B cell (primary cell): ENCODE measurements at regions not wholly inside any gene's neighbourhood (a gene's known extent, or its start where the extent isn't known, plus 50 kb on each side); places are given as distances from the start of the nearest gene placed in this dataset.

Source experiments
- ATAC-seq: fragments of 200-7000 bp; cut with Tn5 transposase; one replicate; pipeline ENCODE4 v1.10.0; 2021; ENCODE audit warnings: low read depth, mild to moderate bottlenecking, moderate number of reproducible peaks, moderate library complexity
- CTCF ChIA-PET: fragments of 350-600 bp; sonication (Branson Sonifier 250); formaldehyde crosslinking; loops from one replicate; lab custom pipeline; 2021; ENCODE audit warnings: antibody characterized with exemption, inconsistent platforms; lab: Charles Lee
- POLR2A ChIA-PET: fragments of 350-600 bp; sonication (Branson Sonifier 250); formaldehyde crosslinking; loops from one replicate; lab custom pipeline; 2021; ENCODE audit warnings: antibody characterized with exemption; lab: Charles Lee
- DNase-seq: peaks from one replicate; pipeline ENCODE4 v3.0.0; 2013
- H2AFZ ChIP-seq: 2 replicates; pipeline ENCODE4 v1.6.1; 2012; ENCODE audit warnings: mild to moderate bottlenecking, low read depth, low read length; ENCODE audit not compliant: insufficient read depth, poor library complexity, severe bottlenecking
- H3K27ac ChIP-seq, 2 donors: 1 replicate in 1 of 2; 2 replicates in 1 of 2; pipeline ENCODE4 v1.5.1; 2012 to 2013; ENCODE audit warnings: low read length in 2 of 2, mild to moderate bottlenecking in 2 of 2, moderate library complexity in 1 of 2
- H3K27me3 ChIP-seq, 4 experiments: fragments of 200-600 bp in 1 of 4; sonication (generic) in 1 of 4; replicated peaks in 1 of 4; 1 replicate in 2 of 4; 2 replicates in 2 of 4; pipeline versions ENCODE4 v1.6.1 to v1.7.0; 2013 to 2016; ENCODE audit warnings: low read length in 3 of 4, mild to moderate bottlenecking in 2 of 4, mixed read lengths in 1 of 4, moderate library complexity in 1 of 4; ENCODE audit not compliant: insufficient read depth in 4 of 4, control insufficient read depth in 3 of 4; ENCODE audit errors: control extremely low read depth in 1 of 4
- H3K36me3 ChIP-seq, 2 experiments: replicated peaks in 1 of 2; 1 replicate in 1 of 2; 2 replicates in 1 of 2; pipeline versions ENCODE4 v1.6.1 to v1.7.1; 2013; ENCODE audit warnings: low read length in 1 of 2; ENCODE audit not compliant: insufficient read depth in 2 of 2, control insufficient read depth in 1 of 2; ENCODE audit errors: control extremely low read depth in 1 of 2, extremely low read depth in 1 of 2
- H3K4me1 ChIP-seq, 2 donors: fragments of 200-600 bp in 1 of 2; sonication (generic) in 1 of 2; 1 replicate in 1 of 2; 2 replicates in 1 of 2; pipeline versions ENCODE4 v1.5.1 to v1.6.1; 2013 to 2017; ENCODE audit warnings: low read length in 2 of 2; ENCODE audit not compliant: control insufficient read depth in 2 of 2, insufficient read depth in 2 of 2
- H3K4me2 ChIP-seq: replicated peaks from 2 replicates; pipeline ENCODE3; 2012; ENCODE audit warnings: mild to moderate bottlenecking, low read depth, low read length; ENCODE audit not compliant: poor library complexity, severe bottlenecking
- H3K4me3 ChIP-seq, 5 experiments: fragments of 200-600 bp in 1 of 5; sonication (generic) in 1 of 5; 1 replicate in 3 of 5; 2 replicates in 2 of 5; pipeline versions ENCODE4 v1.5.1 to v1.7.0; 2011 to 2016; ENCODE audit warnings: low read length in 4 of 5, mild to moderate bottlenecking in 4 of 5, low read depth in 2 of 5, control low read depth in 1 of 5, moderate library complexity in 1 of 5; ENCODE audit not compliant: insufficient read depth in 1 of 5; ENCODE audit errors: control extremely low read depth in 1 of 5, extremely low read depth in 1 of 5
- H3K79me2 ChIP-seq: fragments of 200-600 bp; sonication (generic); one replicate; pipeline ENCODE4 v1.6.0; 2016; ENCODE audit warnings: low read length; ENCODE audit not compliant: control insufficient read depth, insufficient read depth
- H3K9ac ChIP-seq: fragments of 200-600 bp; sonication (generic); 2 replicates; pipeline ENCODE4 v1.6.1; 2017; ENCODE audit warnings: mild to moderate bottlenecking, low read length, moderate library complexity
- H3K9me3 ChIP-seq, 3 donors: one replicate each; pipeline versions ENCODE4 v1.6.1 to v1.7.1; 2013; ENCODE audit warnings: low read length in 2 of 3; ENCODE audit not compliant: control insufficient read depth in 2 of 3, insufficient read depth in 1 of 3; ENCODE audit errors: control extremely low read depth in 1 of 3
- H4K20me1 ChIP-seq: 2 replicates; pipeline ENCODE4 v1.6.0; 2012; ENCODE audit warnings: mild to moderate bottlenecking, low read length; ENCODE audit not compliant: insufficient read depth, control insufficient read depth, poor library complexity, severe bottlenecking
- H3K27ac Mint-ChIP-seq: one replicate; pipeline ENCODE4 v1.8.0; 2021; ENCODE audit warnings: mixed read lengths
- H3K27me3 Mint-ChIP-seq: one replicate; pipeline ENCODE4 v1.8.0; 2021; ENCODE audit warnings: mixed read lengths
- H3K4me1 Mint-ChIP-seq: one replicate; pipeline ENCODE4 v1.8.0; 2021; ENCODE audit warnings: mixed read lengths
- H3K4me3 Mint-ChIP-seq: one replicate; pipeline ENCODE4 v1.8.0; 2021; ENCODE audit warnings: mixed read lengths
- H3K9me3 Mint-ChIP-seq: one replicate; pipeline ENCODE4 v1.8.0; 2022; ENCODE audit warnings: mixed read lengths; ENCODE audit not compliant: insufficient read depth
- EZH2 ChIP-seq: IDR thresholded peaks from 2 replicates; pipeline ENCODE4 v1.6.1; 2012; ENCODE audit warnings: borderline replicate concordance, low read depth, mild to moderate bottlenecking, moderate library complexity, low read length; ENCODE audit not compliant: insufficient read depth, poor library complexity, severe bottlenecking
- WGBS: methylation state at CpG from one replicate; pipeline ENCODE4 v1.1.5; 2013; ENCODE audit warnings: missing lambda C conversion rate; ENCODE audit not compliant: insufficient coverage; 5-methylcytosine and 5-hydroxymethylcytosine counted together
- intact Hi-C: fragments of 100-400 bp; cut with micrococcal nuclease; formaldehyde crosslinking; loops from one replicate; pipeline ENCODE4 v1.10.0; 2022
- TF ChIP-seq, protein P1 (sequence below): fragments of 200-600 bp; IDR thresholded peaks from one replicate; pipeline ENCODE4 v1.8.0; 2022; ENCODE audit warnings: antibody characterized with exemption, mild to moderate bottlenecking

DNA sequence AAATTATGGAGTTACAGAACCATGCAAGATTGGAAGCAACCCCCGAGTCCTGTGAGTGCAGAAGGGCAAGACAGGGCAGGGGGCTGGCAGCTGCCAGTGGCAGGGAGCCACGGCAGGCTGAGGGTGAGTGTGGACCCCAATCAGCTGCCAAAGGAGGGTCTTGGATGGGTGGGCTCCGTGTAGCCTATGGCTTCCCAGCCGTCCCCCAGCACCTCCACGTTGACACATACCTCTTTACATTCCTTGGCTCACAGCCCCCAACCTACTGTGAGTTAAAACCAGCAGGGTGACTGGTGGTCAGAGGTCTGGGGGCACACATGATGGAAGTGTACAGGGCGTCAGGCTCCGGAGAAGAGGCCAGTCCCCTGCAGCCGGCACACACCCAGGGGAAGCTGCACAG lies 60.9 kb upstream of the SALL3 start:
- Histone ChIP-seq H3K4me3 (no peak overlapping the region), H2AFZ (no peak overlapping the region), H3K27me3 (no peaks in the 10 kb centered on the region), H3K79me2 (no peaks in the 10 kb centered on the region), H3K4me1 (no peaks in the 10 kb centered on the region), H3K9me3 (peaks cover 0 to 23% (median 0%) of the 10 kb centered on the region in 3 donors), H3K9ac (no peak overlapping the region), H3K4me2 (no peak overlapping the region), H3K36me3 (no peaks in the 10 kb centered on the region), H4K20me1 (no peaks in the 10 kb centered on the region), H3K27ac (no peak overlapping the region)
- TF ChIP-seq EZH2 = no peak
- TF ChIP-seq, protein P1, sequence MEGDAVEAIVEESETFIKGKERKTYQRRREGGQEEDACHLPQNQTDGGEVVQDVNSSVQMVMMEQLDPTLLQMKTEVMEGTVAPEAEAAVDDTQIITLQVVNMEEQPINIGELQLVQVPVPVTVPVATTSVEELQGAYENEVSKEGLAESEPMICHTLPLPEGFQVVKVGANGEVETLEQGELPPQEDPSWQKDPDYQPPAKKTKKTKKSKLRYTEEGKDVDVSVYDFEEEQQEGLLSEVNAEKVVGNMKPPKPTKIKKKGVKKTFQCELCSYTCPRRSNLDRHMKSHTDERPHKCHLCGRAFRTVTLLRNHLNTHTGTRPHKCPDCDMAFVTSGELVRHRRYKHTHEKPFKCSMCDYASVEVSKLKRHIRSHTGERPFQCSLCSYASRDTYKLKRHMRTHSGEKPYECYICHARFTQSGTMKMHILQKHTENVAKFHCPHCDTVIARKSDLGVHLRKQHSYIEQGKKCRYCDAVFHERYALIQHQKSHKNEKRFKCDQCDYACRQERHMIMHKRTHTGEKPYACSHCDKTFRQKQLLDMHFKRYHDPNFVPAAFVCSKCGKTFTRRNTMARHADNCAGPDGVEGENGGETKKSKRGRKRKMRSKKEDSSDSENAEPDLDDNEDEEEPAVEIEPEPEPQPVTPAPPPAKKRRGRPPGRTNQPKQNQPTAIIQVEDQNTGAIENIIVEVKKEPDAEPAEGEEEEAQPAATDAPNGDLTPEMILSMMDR = no peak
- Mint-ChIP-seq H3K4me3 (no peak overlapping the region), H3K27me3 (no peaks in the 10 kb centered on the region), H3K9me3 (peaks cover 4% of the 10 kb centered on the region), H3K4me1 (no peaks in the 10 kb centered on the region), H3K27ac (no peak overlapping the region)
- intact Hi-C loops = no loop called here
- CTCF ChIA-PET = no interaction called here
- 73% methylated on average over 3 of the region's 8 CpGs for WGBS
- POLR2A ChIA-PET = no interaction called here
- DNase-seq = no peak
- ATAC-seq = no peak

DNA sequence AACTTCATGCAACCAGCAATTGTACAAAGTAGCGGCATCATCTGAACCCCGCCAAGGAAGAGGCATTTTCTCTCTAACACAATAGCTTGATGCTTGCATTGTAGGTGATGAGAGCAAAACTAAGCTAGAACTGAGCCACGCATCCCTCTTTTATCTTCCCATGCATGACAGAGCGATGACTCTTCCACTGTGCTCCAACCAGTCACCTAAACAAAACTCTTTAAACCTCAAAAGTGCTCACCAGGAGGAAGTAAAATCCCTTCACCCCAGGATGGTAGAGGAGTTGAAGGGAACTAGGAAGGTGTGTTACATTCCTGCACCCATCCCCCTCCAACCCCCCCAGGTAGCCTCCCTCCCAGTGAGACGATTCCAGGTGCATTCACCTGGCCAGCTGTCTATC lies 59.7 kb upstream of the SALL3 start:
- Histone ChIP-seq H3K36me3 (no peaks in the 10 kb centered on the region), H3K27me3 (no peaks in the 10 kb centered on the region), H2AFZ (no peak overlapping the region), H3K4me1 (no peaks in the 10 kb centered on the region), H3K9ac (no peak overlapping the region), H3K9me3 (peaks cover 0 to 16% (median 0%) of the 10 kb centered on the region in 3 donors), H4K20me1 (no peaks in the 10 kb centered on the region), H3K4me3 (no peak overlapping the region), H3K4me2 (no peak overlapping the region), H3K27ac (no peak overlapping the region), H3K79me2 (no peaks in the 10 kb centered on the region)
- Mint-ChIP-seq H3K27me3 (no peaks in the 10 kb centered on the region), H3K4me3 (no peak overlapping the region), H3K27ac (no peak overlapping the region), H3K4me1 (no peaks in the 10 kb centered on the region), H3K9me3 (peaks cover 4% of the 10 kb centered on the region)
- intact Hi-C loops = no loop called here
- ATAC-seq (no peak), DNase-seq (no peak)
- POLR2A ChIA-PET = no interaction called here
- TF ChIP-seq, protein P1 = no peak
- TF ChIP-seq EZH2 = no peak
- WGBS = 33% methylated on average over 1 of the region's 5 CpGs
- CTCF ChIA-PET = no interaction called here
